IMR-90 (cell line): ENCODE measurements at regions not wholly inside any gene's neighbourhood (a gene's known extent, or its start where the extent isn't known, plus 50 kb on each side); places are given as distances from the start of the nearest gene placed in this dataset.

ENCODE experiments used
- ATAC-seq: fragments of 200-7000 bp; cut with Tn5 transposase; 2 replicates; pipeline ENCODE4 v1.9.1; 2020; ENCODE audit warnings: low read depth, mild to moderate bottlenecking, moderate library complexity
- BruUV-seq: library from RNA; stranded (reverse); fragments of 400-500 nt; replicated peaks from 2 replicates; lab custom pipeline; 2021; lab: Mats Ljungman, UMichigan
- CTCF ChIA-PET: fragments of 300-600 bp; formaldehyde crosslinking; extraction: SDS; loops from one replicate; lab custom pipeline; 2021; ENCODE audit warnings: antibody characterized with exemption; lab: Yijun Ruan, JAX
- POLR2A ChIA-PET: fragments of 300-600 bp; sonication (Branson Sonifier 250); formaldehyde crosslinking; loops from one replicate; lab custom pipeline; 2022; ENCODE audit warnings: antibody characterized with exemption; ENCODE audit not compliant: unreplicated experiment; lab: Charles Lee
- DNase-seq: peaks from one replicate; pipeline ENCODE4 v3.0.0; 2013
- H2AFZ ChIP-seq: replicated peaks from 2 replicates; pipeline ENCODE3; 2013; ENCODE audit warnings: low read length, mild to moderate bottlenecking; ENCODE audit not compliant: poor library complexity
- H2AK5ac ChIP-seq: 2 replicates; pipeline ENCODE4 v1.6.1; 2013; ENCODE audit warnings: low read depth, low read length, inconsistent platforms
- H2AK9ac ChIP-seq: replicated peaks from 2 replicates; pipeline ENCODE3; 2013; ENCODE audit warnings: mild to moderate bottlenecking, low read depth, low read length, moderate library complexity; ENCODE audit not compliant: poor library complexity
- H2BK120ac ChIP-seq: 2 replicates; pipeline ENCODE4 v1.6.1; 2013; ENCODE audit warnings: low read depth, low read length, inconsistent platforms
- H2BK15ac ChIP-seq: 3 replicates; pipeline ENCODE4 v1.6.1; 2013; ENCODE audit warnings: low read depth, low read length, inconsistent platforms
- H2BK20ac ChIP-seq: 2 replicates; pipeline ENCODE4 v1.6.1; 2013; ENCODE audit warnings: low read depth, mild to moderate bottlenecking, inconsistent platforms, low read length, moderate library complexity
- H2BK5ac ChIP-seq: 2 replicates; pipeline ENCODE4 v1.6.1; 2013; ENCODE audit warnings: mild to moderate bottlenecking, low read depth, low read length, inconsistent platforms; ENCODE audit not compliant: poor library complexity, severe bottlenecking
- H3K14ac ChIP-seq: replicated peaks from 2 replicates; pipeline ENCODE4 v1.6.1; 2013; ENCODE audit warnings: low read depth, low read length, inconsistent platforms
- H3K18ac ChIP-seq: 2 replicates; pipeline ENCODE4 v1.6.1; 2013; ENCODE audit warnings: low read depth, low read length, control low read depth
- H3K23ac ChIP-seq: 2 replicates; pipeline ENCODE4 v1.6.1; 2013; ENCODE audit warnings: low read depth, low read length, inconsistent platforms
- H3K27ac ChIP-seq: 2 replicates; pipeline ENCODE4 v1.5.1; 2013; ENCODE audit warnings: mild to moderate bottlenecking, control low read depth, low read length; ENCODE audit not compliant: insufficient read depth
- H3K27me3 ChIP-seq: 2 replicates; pipeline ENCODE4 v1.6.1; 2013; ENCODE audit warnings: low read length; ENCODE audit not compliant: control insufficient read depth, insufficient read depth
- H3K36me3 ChIP-seq: 2 replicates; pipeline ENCODE4 v1.6.1; 2013; ENCODE audit warnings: low read length, mixed read lengths; ENCODE audit not compliant: control insufficient read depth, insufficient read depth
- H3K4ac ChIP-seq: 2 replicates; pipeline ENCODE4 v1.6.1; 2013; ENCODE audit warnings: low read depth, low read length, inconsistent platforms
- H3K4me1 ChIP-seq: 2 replicates; pipeline ENCODE4 v1.6.1; 2013; ENCODE audit warnings: low read length, mixed read lengths; ENCODE audit not compliant: control insufficient read depth, insufficient read depth
- H3K4me2 ChIP-seq: 2 replicates; pipeline ENCODE4 v1.6.1; 2013; ENCODE audit warnings: low read depth, mild to moderate bottlenecking, control low read depth, low read length, moderate library complexity
- H3K4me3 ChIP-seq: 2 replicates; pipeline ENCODE4 v1.5.1; 2013; ENCODE audit warnings: low read depth, mild to moderate bottlenecking, control low read depth, low read length, moderate library complexity; ENCODE audit not compliant: insufficient read depth
- H3K56ac ChIP-seq: 2 replicates; pipeline ENCODE4 v1.6.1; 2013; ENCODE audit warnings: low read length, inconsistent platforms; ENCODE audit not compliant: insufficient read depth; ENCODE audit errors: extremely low read depth
- H3K79me1 ChIP-seq, 2 experiments: 2 replicates each; pipeline ENCODE4 v1.6.1; 2013; ENCODE audit warnings: low read length in 2 of 2, inconsistent platforms in 1 of 2, low read depth in 1 of 2
- H3K9ac ChIP-seq: 2 replicates; pipeline ENCODE4 v1.6.1; 2013; ENCODE audit warnings: low read depth, low read length, control low read depth
- H3K9me1 ChIP-seq: 2 replicates; pipeline ENCODE4 v1.6.1; 2013; ENCODE audit warnings: low read length, inconsistent platforms; ENCODE audit not compliant: insufficient read depth
- H3K9me3 ChIP-seq: 2 replicates; pipeline ENCODE4 v1.6.1; 2013; ENCODE audit warnings: low read length; ENCODE audit not compliant: control insufficient read depth, insufficient read depth
- H4K20me1 ChIP-seq: 2 replicates; pipeline ENCODE4 v1.6.1; 2013; ENCODE audit warnings: low read length, inconsistent platforms; ENCODE audit not compliant: insufficient read depth
- H4K5ac ChIP-seq: 2 replicates; pipeline ENCODE4 v1.6.1; 2013; ENCODE audit warnings: mild to moderate bottlenecking, low read depth, low read length, control low read depth
- H4K8ac ChIP-seq, 2 experiments: 2 replicates each; pipeline ENCODE4 v1.6.1; 2013; ENCODE audit warnings: low read depth in 2 of 2, low read length in 2 of 2, control low read depth in 1 of 2, inconsistent platforms in 1 of 2
- H4K91ac ChIP-seq: 2 replicates; pipeline ENCODE4 v1.6.1; 2013; ENCODE audit warnings: low read depth, low read length, inconsistent platforms; ENCODE audit not compliant: insufficient read depth
- CEBPB ChIP-seq: IDR thresholded peaks from 2 replicates; pipeline ENCODE4 v1.6.1; 2012; ENCODE audit warnings: low read depth, low read length, improper control_type of control experiment
- CHD1 ChIP-seq: IDR thresholded peaks from 2 replicates; pipeline ENCODE4 v1.6.1; 2012; ENCODE audit warnings: low read depth, low read length, improper control_type of control experiment
- MXI1 ChIP-seq: IDR thresholded peaks from 2 replicates; pipeline ENCODE4 v1.6.1; 2012; ENCODE audit warnings: low read depth, mild to moderate bottlenecking, low read length, moderate library complexity, borderline replicate concordance
- POLR2A ChIP-seq: IDR thresholded peaks from 2 replicates; pipeline ENCODE4 v1.6.1; 2012; ENCODE audit warnings: mild to moderate bottlenecking, low read depth, low read length
- RCOR1 ChIP-seq: IDR thresholded peaks from 2 replicates; pipeline ENCODE4 v1.6.1; 2012; ENCODE audit warnings: mild to moderate bottlenecking, low read length, improper control_type of control experiment; ENCODE audit not compliant: insufficient replicate concordance
- SMC3 ChIP-seq: fragments of 150-350 bp; IDR thresholded peaks from 2 replicates; pipeline ENCODE4 v1.6.1; 2016; ENCODE audit warnings: low read depth, mild to moderate bottlenecking, antibody characterized with exemption, low read length, moderate library complexity
- WGBS, 2 experiments: methylation state at CpG; one replicate each; pipeline versions ENCODE4 v1.1.5 to v1.1.7; 2013; ENCODE audit warnings: missing lambda C conversion rate in 2 of 2; ENCODE audit not compliant: insufficient read length in 1 of 2; ENCODE audit errors: extremely low coverage in 2 of 2; 5-methylcytosine and 5-hydroxymethylcytosine counted together
- dilution Hi-C: fragments of 300-500 bp; cut with HindIII; formaldehyde crosslinking; loops from one replicate; pipeline ENCODE4 v1.14.3; 2018; ENCODE audit warnings: low sequenced_read_pairs; ENCODE audit not compliant: unreplicated experiment
- in situ Hi-C: fragments of 300-500 bp; cut with MboI; formaldehyde crosslinking; loops from 3 replicates; pipeline ENCODE4 v1.14.3; 2019; ENCODE audit warnings: low sequenced_read_pairs, inconsistent platforms, mixed read lengths
- intact Hi-C: fragments of 100-400 bp; cut with micrococcal nuclease; formaldehyde crosslinking; loops from 2 replicates; pipeline ENCODE4 v1.10.0; 2022
- TF ChIP-seq, protein P1 (sequence below): conservative IDR thresholded peaks from 2 replicates; pipeline ENCODE4 v1.5.1; 2012; ENCODE audit warnings: mild to moderate bottlenecking, low read depth, low read length, improper control_type of control experiment
- TF ChIP-seq, protein P2 (sequence below): fragments of 150-350 bp; IDR thresholded peaks from 2 replicates; pipeline ENCODE4 v1.6.1; 2016; ENCODE audit warnings: low read depth, mild to moderate bottlenecking, low read length, moderate library complexity, borderline replicate concordance

DNA sequence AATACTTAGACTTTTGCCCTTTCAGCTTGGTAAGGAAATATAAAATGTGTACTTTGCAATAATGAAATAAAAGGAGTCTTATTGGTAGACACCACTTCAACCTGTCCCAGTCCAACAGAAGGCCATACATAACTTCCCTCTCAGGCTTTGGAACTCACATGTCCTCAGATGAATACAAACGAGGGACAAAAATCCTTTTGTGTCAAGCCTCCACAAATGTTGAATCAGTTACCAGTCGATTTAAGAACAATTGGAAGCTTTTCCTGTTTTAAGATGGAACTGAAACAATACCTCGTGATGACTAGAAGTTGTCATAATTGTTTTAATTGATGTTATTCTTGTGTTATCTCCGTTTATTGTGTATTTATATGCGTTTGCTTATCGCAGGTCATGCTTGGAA lies 385.1 kb upstream of the POU3F3 start:
- Histone ChIP-seq H3K4ac (no peak overlapping the region), H2AK5ac (no peak overlapping the region), H4K20me1 (no peaks in the 10 kb centered on the region), H3K56ac (no peak overlapping the region), H3K4me1 (no peaks in the 10 kb centered on the region), H4K8ac (no peak overlapping the region), H2BK5ac (no peak overlapping the region), H2BK120ac (no peak overlapping the region), H3K9me3 (peaks cover 7% of the 10 kb centered on the region; the same call in 1 of the 2 replicates), H3K4me2 (no peak overlapping the region), H3K18ac (no peak overlapping the region), H2BK15ac (no peak overlapping the region), H4K5ac (no peak overlapping the region), H3K9me1 (no peaks in the 10 kb centered on the region), H3K4me3 (no peak overlapping the region), H3K23ac (no peak overlapping the region), H3K79me1 (no peaks in the 10 kb centered on the region), H3K14ac (no peak overlapping the region), H3K27ac (no peak overlapping the region), H2BK20ac (no peak overlapping the region), H2AK9ac (no peak overlapping the region), H3K36me3 (no peaks in the 10 kb centered on the region), H2AFZ (no peak overlapping the region), H3K9ac (no peak overlapping the region), H4K91ac (no peak overlapping the region), H3K27me3 (no peaks in the 10 kb centered on the region)
- intact Hi-C loops, result no loop called here
- BruUV-seq, result no TSS peak
- ChIA-PET POLR2A (no interaction called here), CTCF (no interaction called here)
- TF ChIP-seq SMC3, result no peak
- TF ChIP-seq RCOR1, result no peak
- TF ChIP-seq, protein P1, sequence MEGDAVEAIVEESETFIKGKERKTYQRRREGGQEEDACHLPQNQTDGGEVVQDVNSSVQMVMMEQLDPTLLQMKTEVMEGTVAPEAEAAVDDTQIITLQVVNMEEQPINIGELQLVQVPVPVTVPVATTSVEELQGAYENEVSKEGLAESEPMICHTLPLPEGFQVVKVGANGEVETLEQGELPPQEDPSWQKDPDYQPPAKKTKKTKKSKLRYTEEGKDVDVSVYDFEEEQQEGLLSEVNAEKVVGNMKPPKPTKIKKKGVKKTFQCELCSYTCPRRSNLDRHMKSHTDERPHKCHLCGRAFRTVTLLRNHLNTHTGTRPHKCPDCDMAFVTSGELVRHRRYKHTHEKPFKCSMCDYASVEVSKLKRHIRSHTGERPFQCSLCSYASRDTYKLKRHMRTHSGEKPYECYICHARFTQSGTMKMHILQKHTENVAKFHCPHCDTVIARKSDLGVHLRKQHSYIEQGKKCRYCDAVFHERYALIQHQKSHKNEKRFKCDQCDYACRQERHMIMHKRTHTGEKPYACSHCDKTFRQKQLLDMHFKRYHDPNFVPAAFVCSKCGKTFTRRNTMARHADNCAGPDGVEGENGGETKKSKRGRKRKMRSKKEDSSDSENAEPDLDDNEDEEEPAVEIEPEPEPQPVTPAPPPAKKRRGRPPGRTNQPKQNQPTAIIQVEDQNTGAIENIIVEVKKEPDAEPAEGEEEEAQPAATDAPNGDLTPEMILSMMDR, result no peak
- TF ChIP-seq MXI1, result no peak
- no peak for TF ChIP-seq POLR2A
- TF ChIP-seq CHD1, result no peak
- no peak for TF ChIP-seq CEBPB
- TF ChIP-seq, protein P2, sequence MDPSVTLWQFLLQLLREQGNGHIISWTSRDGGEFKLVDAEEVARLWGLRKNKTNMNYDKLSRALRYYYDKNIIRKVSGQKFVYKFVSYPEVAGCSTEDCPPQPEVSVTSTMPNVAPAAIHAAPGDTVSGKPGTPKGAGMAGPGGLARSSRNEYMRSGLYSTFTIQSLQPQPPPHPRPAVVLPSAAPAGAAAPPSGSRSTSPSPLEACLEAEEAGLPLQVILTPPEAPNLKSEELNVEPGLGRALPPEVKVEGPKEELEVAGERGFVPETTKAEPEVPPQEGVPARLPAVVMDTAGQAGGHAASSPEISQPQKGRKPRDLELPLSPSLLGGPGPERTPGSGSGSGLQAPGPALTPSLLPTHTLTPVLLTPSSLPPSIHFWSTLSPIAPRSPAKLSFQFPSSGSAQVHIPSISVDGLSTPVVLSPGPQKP, result no peak
- in situ Hi-C loops, result no loop called here
- WGBS, 2 experiments, result 0% methylated on average over 3 of the region's 6 CpGs; no CpG with 5 or more reads in 1 of the 2 experiments
- ATAC-seq (no peak), DNase-seq (no peak)
- dilution Hi-C loops, result no loop called here
